OCI-LY7 (cell line): ENCODE measurements at regions not wholly inside any gene's neighbourhood (a gene's known extent, or its start where the extent isn't known, plus 50 kb on each side); places are given as distances from the start of the nearest gene placed in this dataset.

Experiments
- EZH2phosphoT487 ChIP-seq: fragments of 200-600 bp; sonication (generic); IDR thresholded peaks from 2 replicates; pipeline ENCODE4 v1.6.1; 2018; ENCODE audit warnings: low read depth, borderline replicate concordance, mild to moderate bottlenecking, mixed run types, antibody characterized with exemption, low read length, moderate library complexity, mixed read lengths
- TF ChIP-seq, protein P1 (sequence below): fragments of 200-600 bp; sonication (generic); conservative IDR thresholded peaks from 2 replicates; pipeline ENCODE4 v1.5.1; 2014; ENCODE audit warnings: mild to moderate bottlenecking, antibody characterized with exemption, low read length, moderate library complexity, mixed read lengths

DNA sequence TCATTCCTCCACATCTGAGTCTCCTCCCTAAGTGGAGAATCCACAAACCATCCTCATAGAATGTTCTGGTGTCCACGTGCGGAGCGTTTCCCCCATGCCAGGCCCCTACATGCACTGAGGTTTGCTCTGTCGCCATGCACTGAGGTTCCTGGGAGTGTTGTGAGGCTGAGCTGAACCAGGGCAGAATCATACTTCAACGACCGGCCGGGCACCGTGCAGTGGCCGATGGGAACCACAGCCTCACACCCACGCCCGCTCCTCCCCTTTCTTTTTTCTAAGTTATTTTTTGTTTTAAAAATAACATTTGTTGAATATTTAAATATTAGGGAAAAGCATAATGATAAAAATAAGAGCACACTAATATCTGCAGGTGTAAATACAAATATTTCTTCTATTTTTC lies 260.4 kb upstream of the IRX4 start:
- TF ChIP-seq, protein P1, sequence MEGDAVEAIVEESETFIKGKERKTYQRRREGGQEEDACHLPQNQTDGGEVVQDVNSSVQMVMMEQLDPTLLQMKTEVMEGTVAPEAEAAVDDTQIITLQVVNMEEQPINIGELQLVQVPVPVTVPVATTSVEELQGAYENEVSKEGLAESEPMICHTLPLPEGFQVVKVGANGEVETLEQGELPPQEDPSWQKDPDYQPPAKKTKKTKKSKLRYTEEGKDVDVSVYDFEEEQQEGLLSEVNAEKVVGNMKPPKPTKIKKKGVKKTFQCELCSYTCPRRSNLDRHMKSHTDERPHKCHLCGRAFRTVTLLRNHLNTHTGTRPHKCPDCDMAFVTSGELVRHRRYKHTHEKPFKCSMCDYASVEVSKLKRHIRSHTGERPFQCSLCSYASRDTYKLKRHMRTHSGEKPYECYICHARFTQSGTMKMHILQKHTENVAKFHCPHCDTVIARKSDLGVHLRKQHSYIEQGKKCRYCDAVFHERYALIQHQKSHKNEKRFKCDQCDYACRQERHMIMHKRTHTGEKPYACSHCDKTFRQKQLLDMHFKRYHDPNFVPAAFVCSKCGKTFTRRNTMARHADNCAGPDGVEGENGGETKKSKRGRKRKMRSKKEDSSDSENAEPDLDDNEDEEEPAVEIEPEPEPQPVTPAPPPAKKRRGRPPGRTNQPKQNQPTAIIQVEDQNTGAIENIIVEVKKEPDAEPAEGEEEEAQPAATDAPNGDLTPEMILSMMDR = no peak
- no peak for TF ChIP-seq EZH2phosphoT487
